GM23248 (cell line): ENCODE measurements at regions not wholly inside any gene's neighbourhood (a gene's known extent, or its start where the extent isn't known, plus 50 kb on each side); places are given as distances from the start of the nearest gene placed in this dataset.

Source experiments
- EZH2 ChIP-seq: fragments of 200-600 bp; sonication (generic); IDR thresholded peaks from 2 replicates; pipeline ENCODE4 v1.6.1; 2018; ENCODE audit warnings: antibody characterized with exemption, mild to moderate bottlenecking; ENCODE audit not compliant: insufficient read depth, poor library complexity, severe bottlenecking
- EZH2phosphoT487 ChIP-seq: fragments of 200-600 bp; sonication (generic); IDR thresholded peaks from 2 replicates; pipeline ENCODE4 v1.6.1; 2018; ENCODE audit warnings: antibody characterized with exemption, moderate library complexity, mild to moderate bottlenecking, low read depth; ENCODE audit not compliant: insufficient read depth

DNA sequence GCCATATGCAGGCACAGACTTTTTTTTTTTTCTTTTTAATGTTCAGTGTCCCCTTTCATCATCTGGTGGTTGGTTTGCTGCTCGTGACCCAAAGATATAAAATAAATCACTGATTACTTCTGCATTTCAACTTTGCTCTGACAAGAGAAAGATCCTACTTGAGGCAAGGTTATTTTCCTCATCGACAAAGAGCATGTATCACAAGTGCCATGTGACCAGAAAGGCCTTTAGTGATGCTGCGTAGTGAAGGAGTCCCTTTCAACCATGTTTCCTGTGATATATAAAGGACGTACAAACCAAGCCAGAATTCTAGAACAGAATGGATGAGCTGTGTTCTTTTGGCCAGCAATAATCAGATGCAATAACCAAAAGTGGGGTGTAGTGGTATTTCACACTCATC is 323.4 kb upstream of the PSMD7 start:
- no peak for TF ChIP-seq EZH2phosphoT487
- TF ChIP-seq EZH2 = no peak
